ENCODE measurements at regions not wholly inside any gene's neighbourhood (a gene's known extent, or its start where the extent isn't known, plus 50 kb on each side); places are given as distances from the start of the nearest gene placed in this dataset.

DNA sequence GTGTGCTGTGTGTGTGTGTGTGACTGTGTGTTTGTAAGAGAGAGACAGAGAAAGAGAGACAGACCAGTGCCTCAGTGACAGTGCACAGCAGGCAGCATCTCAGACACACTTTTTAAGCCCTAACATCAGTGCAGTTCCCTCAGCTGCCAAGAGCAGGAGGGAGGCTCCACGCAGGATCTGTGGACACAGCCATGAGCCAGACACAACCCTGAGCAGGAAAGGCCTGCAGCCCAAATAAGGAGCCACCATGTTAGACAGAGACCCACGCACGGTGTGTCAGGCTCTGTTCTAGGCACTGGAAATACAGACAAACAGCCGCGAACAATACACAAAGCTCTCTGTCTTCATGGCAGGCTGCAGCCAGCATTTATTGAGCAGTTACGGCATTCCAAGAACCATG, 445.5 kb downstream of the MATN1 start:
- TF ChIP-seq, protein P1, sequence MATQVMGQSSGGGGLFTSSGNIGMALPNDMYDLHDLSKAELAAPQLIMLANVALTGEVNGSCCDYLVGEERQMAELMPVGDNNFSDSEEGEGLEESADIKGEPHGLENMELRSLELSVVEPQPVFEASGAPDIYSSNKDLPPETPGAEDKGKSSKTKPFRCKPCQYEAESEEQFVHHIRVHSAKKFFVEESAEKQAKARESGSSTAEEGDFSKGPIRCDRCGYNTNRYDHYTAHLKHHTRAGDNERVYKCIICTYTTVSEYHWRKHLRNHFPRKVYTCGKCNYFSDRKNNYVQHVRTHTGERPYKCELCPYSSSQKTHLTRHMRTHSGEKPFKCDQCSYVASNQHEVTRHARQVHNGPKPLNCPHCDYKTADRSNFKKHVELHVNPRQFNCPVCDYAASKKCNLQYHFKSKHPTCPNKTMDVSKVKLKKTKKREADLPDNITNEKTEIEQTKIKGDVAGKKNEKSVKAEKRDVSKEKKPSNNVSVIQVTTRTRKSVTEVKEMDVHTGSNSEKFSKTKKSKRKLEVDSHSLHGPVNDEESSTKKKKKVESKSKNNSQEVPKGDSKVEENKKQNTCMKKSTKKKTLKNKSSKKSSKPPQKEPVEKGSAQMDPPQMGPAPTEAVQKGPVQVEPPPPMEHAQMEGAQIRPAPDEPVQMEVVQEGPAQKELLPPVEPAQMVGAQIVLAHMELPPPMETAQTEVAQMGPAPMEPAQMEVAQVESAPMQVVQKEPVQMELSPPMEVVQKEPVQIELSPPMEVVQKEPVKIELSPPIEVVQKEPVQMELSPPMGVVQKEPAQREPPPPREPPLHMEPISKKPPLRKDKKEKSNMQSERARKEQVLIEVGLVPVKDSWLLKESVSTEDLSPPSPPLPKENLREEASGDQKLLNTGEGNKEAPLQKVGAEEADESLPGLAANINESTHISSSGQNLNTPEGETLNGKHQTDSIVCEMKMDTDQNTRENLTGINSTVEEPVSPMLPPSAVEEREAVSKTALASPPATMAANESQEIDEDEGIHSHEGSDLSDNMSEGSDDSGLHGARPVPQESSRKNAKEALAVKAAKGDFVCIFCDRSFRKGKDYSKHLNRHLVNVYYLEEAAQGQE (IDR thresholded peaks at IDR 0.05; ENCODE audit: insufficient read depth in 1 of 2, low read depth in 2 of 2, low read length in 2 of 2): no peak
- TF ChIP-seq SIN3A (IDR thresholded peaks at IDR 0.05; ENCODE audit: borderline replicate concordance, insufficient read depth, low read length) (no peak), TAF1 (IDR thresholded peaks at IDR 0.05; ENCODE audit: borderline replicate concordance, insufficient read depth, low read length) (no peak), POLR2AphosphoS5 (IDR thresholded peaks at IDR 0.05; ENCODE audit: low read depth, low read length) (no peak), FOXP2 (optimal IDR thresholded peaks at IDR 0.05; ENCODE audit: borderline replicate concordance, extremely low read depth, extremely low read length, insufficient read depth) (no peak)

DNA sequence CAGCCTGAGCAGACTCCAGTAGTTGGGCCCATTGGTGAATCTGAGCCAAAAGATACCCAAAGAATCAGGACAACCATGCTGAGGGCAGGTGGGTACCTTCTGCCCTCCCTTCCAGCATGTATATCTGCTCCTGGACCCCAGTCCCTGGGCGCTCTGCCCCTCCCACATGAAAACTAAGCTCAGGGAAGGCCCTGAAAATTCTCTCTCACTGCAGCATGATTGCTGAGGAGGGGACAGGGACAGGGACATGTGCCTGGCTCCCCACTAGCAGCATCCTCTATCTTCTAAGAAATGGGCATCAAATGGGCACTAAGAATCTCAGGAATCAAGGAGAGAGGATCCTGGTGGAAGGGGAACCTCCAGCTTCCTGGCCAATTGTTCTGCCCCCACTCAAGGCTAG, 446.0 kb downstream of the MATN1 start:
- TF ChIP-seq POLR2AphosphoS5 (IDR thresholded peaks at IDR 0.05; ENCODE audit: low read depth, low read length): no peak
- TF ChIP-seq, protein P1 (IDR thresholded peaks at IDR 0.05; ENCODE audit: insufficient read depth in 1 of 2, low read depth in 2 of 2, low read length in 2 of 2): no peak
- no peak for TF ChIP-seq TAF1 (IDR thresholded peaks at IDR 0.05; ENCODE audit: borderline replicate concordance, insufficient read depth, low read length)
- TF ChIP-seq FOXP2 (optimal IDR thresholded peaks at IDR 0.05; ENCODE audit: borderline replicate concordance, extremely low read depth, extremely low read length, insufficient read depth): no peak
- no peak for TF ChIP-seq SIN3A (IDR thresholded peaks at IDR 0.05; ENCODE audit: borderline replicate concordance, insufficient read depth, low read length)

DNA sequence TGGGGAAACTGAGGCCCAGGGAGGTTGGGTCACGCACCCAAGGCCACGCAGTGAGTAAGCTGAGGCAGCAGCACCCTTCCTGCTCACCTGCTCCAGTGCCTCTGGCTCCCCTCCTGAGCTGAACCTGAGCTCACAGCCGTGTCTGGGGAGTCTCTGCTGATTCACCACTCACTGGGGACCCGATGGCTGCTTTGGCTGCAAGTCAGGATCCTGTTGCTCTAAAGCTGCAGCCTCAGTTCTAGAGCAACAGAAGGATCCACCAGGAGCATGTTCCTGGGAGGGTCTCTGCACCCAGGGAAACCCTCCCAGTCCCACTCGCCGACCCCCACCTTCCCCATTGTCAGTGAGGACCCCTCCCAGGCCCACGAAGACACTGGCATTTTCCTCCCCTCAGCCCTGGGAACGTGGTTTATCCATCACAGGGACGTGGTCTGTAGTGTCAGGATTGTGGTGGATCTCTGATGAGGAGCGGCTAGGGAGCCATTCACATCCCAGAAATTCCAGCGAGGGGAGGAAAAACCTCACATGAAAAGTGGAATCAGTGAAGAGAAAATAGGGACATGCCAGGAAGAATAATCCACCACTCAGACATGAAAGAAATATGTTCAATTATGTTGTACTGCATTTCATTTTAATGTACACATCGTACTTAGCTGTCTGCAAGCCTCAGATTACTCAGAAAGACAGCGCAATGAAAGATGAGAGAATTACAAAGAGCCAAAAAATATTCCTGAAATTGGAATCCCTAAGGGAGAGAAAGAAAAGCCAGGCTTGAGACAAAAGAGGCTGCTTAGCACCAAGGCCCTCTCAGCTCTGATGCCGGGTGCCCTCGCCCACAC, 447.2 kb downstream of the MATN1 start:
- no peak for TF ChIP-seq FOXP2 (optimal IDR thresholded peaks at IDR 0.05; ENCODE audit: borderline replicate concordance, extremely low read depth, extremely low read length, insufficient read depth)
- TF ChIP-seq TAF1 (IDR thresholded peaks at IDR 0.05; ENCODE audit: borderline replicate concordance, insufficient read depth, low read length): no peak
- no peak for TF ChIP-seq SIN3A (IDR thresholded peaks at IDR 0.05; ENCODE audit: borderline replicate concordance, insufficient read depth, low read length)
- TF ChIP-seq, protein P1 (IDR thresholded peaks at IDR 0.05; ENCODE audit: insufficient read depth in 1 of 2, low read depth in 2 of 2, low read length in 2 of 2): no peak
- TF ChIP-seq POLR2AphosphoS5 (IDR thresholded peaks at IDR 0.05; ENCODE audit: low read depth, low read length): no peak

DNA sequence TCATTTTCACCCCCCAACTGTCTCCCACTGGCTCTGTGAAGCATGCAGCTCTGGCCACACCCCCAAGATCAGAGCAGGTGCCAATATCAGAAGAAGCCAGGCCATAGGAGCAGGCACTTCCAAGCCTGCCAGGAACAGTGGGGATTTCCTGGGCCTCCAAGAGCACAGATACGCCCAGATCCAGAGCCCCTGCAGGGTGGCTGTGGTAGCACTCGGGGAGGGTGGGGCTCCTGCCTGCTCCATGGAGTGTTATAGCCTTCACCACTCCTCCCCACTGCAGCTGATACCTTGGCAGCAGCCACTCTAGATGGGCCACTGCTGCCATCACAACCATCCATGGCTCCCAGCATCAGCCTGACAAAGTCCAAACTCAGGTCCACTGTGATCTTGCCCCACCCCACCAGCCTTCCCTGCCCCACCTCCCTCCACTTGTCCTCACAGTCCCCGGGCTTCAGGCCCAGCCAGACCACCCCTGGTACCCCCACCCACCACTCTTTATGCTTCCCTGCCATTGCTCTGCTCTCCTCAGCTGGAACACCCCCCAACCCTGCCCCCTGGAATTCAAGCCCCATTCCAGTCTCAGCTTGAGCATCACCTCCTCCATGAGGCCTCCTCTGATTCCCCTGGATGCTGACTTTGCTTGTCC, 448.3 kb downstream of the MATN1 start:
- TF ChIP-seq POLR2AphosphoS5 (IDR thresholded peaks at IDR 0.05; ENCODE audit: low read depth, low read length) (no peak), SIN3A (IDR thresholded peaks at IDR 0.05; ENCODE audit: borderline replicate concordance, insufficient read depth, low read length) (no peak), FOXP2 (optimal IDR thresholded peaks at IDR 0.05; ENCODE audit: borderline replicate concordance, extremely low read depth, extremely low read length, insufficient read depth) (no peak), TAF1 (IDR thresholded peaks at IDR 0.05; ENCODE audit: borderline replicate concordance, insufficient read depth, low read length) (no peak)
- TF ChIP-seq, protein P1 (IDR thresholded peaks at IDR 0.05; ENCODE audit: insufficient read depth in 1 of 2, low read depth in 2 of 2, low read length in 2 of 2): no peak

All from PFSK-1 (cell line).